HL-60 (cell line): ENCODE measurements at regions not wholly inside any gene's neighbourhood (a gene's known extent, or its start where the extent isn't known, plus 50 kb on each side); places are given as distances from the start of the nearest gene placed in this dataset.

Source experiments
- CTCF ChIP-seq: IDR thresholded peaks from one replicate; pipeline ENCODE4 v1.5.1; 2011; ENCODE audit warnings: low read length, control low read depth, inconsistent platforms; ENCODE audit not compliant: insufficient read depth
- GABPA ChIP-seq: IDR thresholded peaks from 2 replicates; pipeline ENCODE4 v1.6.1; 2012; ENCODE audit warnings: low read depth
- SPI1 ChIP-seq: IDR thresholded peaks from 2 replicates; pipeline ENCODE4 v1.6.1; 2012; ENCODE audit warnings: low read depth, mild to moderate bottlenecking, borderline replicate concordance

- TF ChIP-seq CTCF (no peak), SPI1 (no peak), GABPA (no peak)
Measured at GRCh38 chr1:187853505-187853904, 1024.8 kb downstream of the PLA2G4A start.
